OCI-LY1 (cell line): ENCODE measurements at regions not wholly inside any gene's neighbourhood (a gene's known extent, or its start where the extent isn't known, plus 50 kb on each side); places are given as distances from the start of the nearest gene placed in this dataset.

ENCODE experiments used
- CTCF ChIP-seq: fragments of 200-600 bp; sonication (generic), shearing (Covaris generic); IDR thresholded peaks from 2 replicates; pipeline ENCODE4 v1.5.1; 2017; ENCODE audit warnings: mild to moderate bottlenecking, antibody characterized with exemption, low read length, moderate library complexity, mixed read lengths
- EZH2 ChIP-seq: fragments of 200-600 bp; sonication (generic), shearing (Covaris generic); IDR thresholded peaks from 2 replicates; pipeline ENCODE4 v1.8.0; 2017; ENCODE audit warnings: borderline replicate concordance, mixed run types, mild to moderate bottlenecking, antibody characterized with exemption, low read length, moderate library complexity, mixed read lengths

GRCh38 chr2:106606652-106607051 lies 119.5 kb downstream of the CD8B2 start:
- TF ChIP-seq CTCF: no peak
- no peak for TF ChIP-seq EZH2
